Esophagus squamous epithelium (tissue), 4 donors: ENCODE measurements at regions not wholly inside any gene's neighbourhood (a gene's known extent, or its start where the extent isn't known, plus 50 kb on each side); places are given as distances from the start of the nearest gene placed in this dataset.

Experiments
- CTCF ChIP-seq, 6 experiments: fragments of 450-650 bp in 4 of 6; fragments of 200-600 bp in 2 of 6; sonication (generic) in 2 of 6; IDR thresholded peaks; one replicate each; pipeline ENCODE4 v1.5.1; 2016 to 2019; ENCODE audit warnings: antibody characterized with exemption in 6 of 6, mild to moderate bottlenecking in 4 of 6, moderate library complexity in 4 of 6
- POLR2A ChIP-seq, 4 donors: fragments of 450-650 bp; IDR thresholded peaks; one replicate each; pipeline ENCODE4 v1.6.1; 2017; ENCODE audit warnings: antibody characterized with exemption in 4 of 4, mild to moderate bottlenecking in 4 of 4, moderate library complexity in 3 of 4

GRCh38 chr3:132777171-132777570 lies 55.0 kb upstream of the NPHP3 start:
- no peak for TF ChIP-seq POLR2A (IDR thresholded peaks at IDR 0.05)
- no peak for TF ChIP-seq CTCF (IDR thresholded peaks at IDR 0.05)
